AG08396 (cell line): ENCODE measurements at regions not wholly inside any gene's neighbourhood (a gene's known extent, or its start where the extent isn't known, plus 50 kb on each side); places are given as distances from the start of the nearest gene placed in this dataset.
"Not testable (repeated sequence)": the region's sequence is repeated elsewhere in the genome, so short reads cannot be mapped to it uniquely, and the experiment has no call there.

Source experiments
- DNase-seq: peaks from one replicate; pipeline ENCODE4 v3.0.0; 2012; ENCODE audit warnings: low spot score, mixed read lengths

GRCh38 chr22:11628651-11629511 lies 3899.1 kb upstream of the OR11H1 start:
- DNase-seq: no peak

GRCh38 chr22:11629661-11630385 lies 3898.2 kb upstream of the OR11H1 start:
- peak; percentile 12 for DNase-seq

GRCh38 chr22:11630386-11631084 lies 3897.5 kb upstream of the OR11H1 start:
- not testable (repeated sequence) for DNase-seq
